NCI-H82 (cell line): ENCODE measurements at regions not wholly inside any gene's neighbourhood (a gene's known extent, or its start where the extent isn't known, plus 50 kb on each side); places are given as distances from the start of the nearest gene placed in this dataset.

ENCODE experiments used
- DNase-seq: peaks from one replicate; lab custom pipeline; 2025; lab: John Stamatoyannopoulos, UW

- DNase-seq, result peak; percentile 9
Measured at GRCh38 chr11:13104619-13105236, 95.6 kb downstream of the RASSF10 start.

GRCh38 chr11:13105237-13105844, 96.2 kb downstream of the RASSF10 start:
- peak; percentile 95 for DNase-seq

- DNase-seq, result no peak
Measured at GRCh38 chr11:13107544-13108044, 98.5 kb downstream of the RASSF10 start.

- DNase-seq, result no peak
Measured at GRCh38 chr11:13108416-13108815, 99.3 kb downstream of the RASSF10 start.

GRCh38 chr11:13109616-13110015, 100.5 kb downstream of the RASSF10 start:
- DNase-seq, result no peak

- DNase-seq, result no peak
Measured at GRCh38 chr11:13110145-13110544, 101.0 kb downstream of the RASSF10 start.

- DNase-seq, result peak; percentile 82
Measured at GRCh38 chr11:13110929-13111812, 102.1 kb downstream of the RASSF10 start.

- DNase-seq, result no peak
Measured at GRCh38 chr11:13111813-13112130, 102.7 kb downstream of the RASSF10 start.

GRCh38 chr11:13114566-13115379, 105.7 kb downstream of the RASSF10 start:
- peak; percentile 59 for DNase-seq

- DNase-seq, result no peak
Measured at GRCh38 chr11:13115380-13115675, 106.2 kb downstream of the RASSF10 start.

- DNase-seq, result no peak
Measured at GRCh38 chr11:13116491-13116890, 107.4 kb downstream of the RASSF10 start.

- DNase-seq, result no peak
Measured at GRCh38 chr11:13117344-13117743, 108.2 kb downstream of the RASSF10 start.

GRCh38 chr11:13118194-13118593, 109.1 kb downstream of the RASSF10 start:
- DNase-seq, result no peak

- no peak for DNase-seq
Measured at GRCh38 chr11:13118650-13119049, 109.5 kb downstream of the RASSF10 start.

GRCh38 chr11:13119361-13119760, 110.2 kb downstream of the RASSF10 start:
- no peak for DNase-seq

- DNase-seq, result peak; percentile 21
Measured at GRCh38 chr11:13119941-13120520, 110.9 kb downstream of the RASSF10 start.

- no peak for DNase-seq
Measured at GRCh38 chr11:13120691-13121090, 111.6 kb downstream of the RASSF10 start.

- DNase-seq, result no peak
Measured at GRCh38 chr11:13126430-13126829, 117.3 kb downstream of the RASSF10 start.

- DNase-seq, result no peak
Measured at GRCh38 chr11:13127161-13127560, 118.0 kb downstream of the RASSF10 start.

- DNase-seq, result no peak
Measured at GRCh38 chr11:13128354-13128753, 119.2 kb downstream of the RASSF10 start.

GRCh38 chr11:13134066-13134465, 125.0 kb downstream of the RASSF10 start:
- DNase-seq, result no peak

- DNase-seq, result no peak
Measured at GRCh38 chr11:13134886-13135285, 125.8 kb downstream of the RASSF10 start.
